ENCODE measurements at regions not wholly inside any gene's neighbourhood (a gene's known extent, or its start where the extent isn't known, plus 50 kb on each side); places are given as distances from the start of the nearest gene placed in this dataset.

GRCh38 chr6:90807791-90808701 is 221.2 kb upstream of the MAP3K7 start:
- DNase-seq = no peak

DNA sequence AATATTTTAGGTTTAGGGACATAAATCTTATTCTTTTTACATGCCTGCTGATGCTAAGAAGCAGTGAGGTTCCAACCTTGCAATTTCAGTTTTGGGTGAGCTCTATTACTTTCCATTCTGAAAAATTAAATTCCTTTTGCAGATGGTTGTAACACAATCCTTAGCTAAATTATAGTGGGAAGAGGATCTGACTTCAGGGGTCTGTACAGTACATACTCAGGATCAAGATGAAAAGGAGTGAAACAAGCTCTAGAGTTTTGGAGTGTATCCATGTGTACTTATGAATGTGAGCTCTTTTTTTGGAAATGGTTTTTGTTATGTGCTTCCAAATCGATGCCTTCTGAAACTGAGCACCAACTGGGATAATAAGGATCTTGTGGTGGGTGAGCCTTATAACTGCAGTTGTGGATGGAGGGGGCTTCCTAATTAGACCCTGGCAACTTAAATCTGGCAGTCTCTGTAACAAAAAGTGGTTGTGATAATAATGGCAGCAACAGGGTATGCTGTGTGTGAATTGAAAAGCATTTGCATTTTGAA is 218.8 kb upstream of the MAP3K7 start:
- no peak for DNase-seq

DNA sequence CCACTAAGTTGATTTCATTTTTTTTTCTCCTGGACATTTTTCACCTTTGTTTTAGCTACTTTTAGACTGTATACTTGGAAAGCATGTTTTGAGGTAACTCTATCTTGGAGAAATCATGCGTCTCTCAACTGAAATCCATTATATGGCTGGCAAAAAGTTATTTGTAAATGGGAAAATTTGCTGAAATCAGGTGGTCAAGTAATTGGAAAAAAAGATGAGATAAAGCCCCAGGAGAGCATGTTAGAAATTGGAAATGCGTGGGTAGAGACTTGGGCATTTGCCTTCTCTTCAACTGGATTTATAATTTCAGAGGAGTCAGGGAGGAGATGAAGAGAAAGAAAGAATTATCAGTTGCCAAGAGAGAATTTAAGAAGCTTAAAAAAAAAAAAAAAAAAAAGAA is 217.1 kb upstream of the MAP3K7 start:
- no peak for DNase-seq

DNA sequence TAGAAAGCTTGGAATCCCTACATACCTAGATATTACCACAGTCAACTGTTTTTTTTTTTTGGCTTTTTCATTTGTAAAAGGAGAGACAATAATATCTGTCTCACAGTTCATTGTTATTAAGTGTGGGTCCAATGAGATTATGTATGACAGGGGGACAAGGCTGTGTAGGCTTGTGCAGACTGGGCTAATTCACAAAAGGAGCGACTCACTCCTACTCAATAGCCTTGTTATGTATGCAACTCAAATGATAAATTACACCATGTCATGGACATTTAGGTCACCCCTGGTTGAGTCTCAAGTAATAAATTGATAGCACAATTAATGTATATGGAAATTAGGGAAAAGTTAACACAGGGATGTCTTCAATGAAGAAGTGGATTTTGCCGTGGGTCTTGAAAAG is 208.2 kb upstream of the MAP3K7 start:
- no peak for DNase-seq

GRCh38 chr6:90793771-90794170 is 206.9 kb upstream of the MAP3K7 start:
- DNase-seq = no peak

DNA sequence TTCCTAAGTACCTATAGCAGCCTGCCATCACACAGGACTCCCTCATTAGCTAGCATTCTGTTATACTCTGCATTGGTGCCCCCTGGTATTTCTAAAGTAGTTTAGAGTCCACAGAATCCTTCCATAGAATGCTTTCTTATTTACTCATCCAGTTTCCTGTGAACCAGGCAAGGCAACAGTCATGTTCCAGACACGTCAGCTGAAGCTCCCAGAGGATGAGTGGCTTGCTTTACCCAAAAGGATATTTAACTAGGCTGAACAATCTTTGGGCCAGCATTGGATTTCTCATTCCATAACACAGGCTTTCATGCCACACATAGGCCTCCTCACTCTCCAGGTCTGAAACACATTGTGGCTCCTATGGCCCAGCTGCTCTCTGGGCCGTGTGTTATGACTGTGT is 203.8 kb upstream of the MAP3K7 start:
- no peak for DNase-seq

DNA sequence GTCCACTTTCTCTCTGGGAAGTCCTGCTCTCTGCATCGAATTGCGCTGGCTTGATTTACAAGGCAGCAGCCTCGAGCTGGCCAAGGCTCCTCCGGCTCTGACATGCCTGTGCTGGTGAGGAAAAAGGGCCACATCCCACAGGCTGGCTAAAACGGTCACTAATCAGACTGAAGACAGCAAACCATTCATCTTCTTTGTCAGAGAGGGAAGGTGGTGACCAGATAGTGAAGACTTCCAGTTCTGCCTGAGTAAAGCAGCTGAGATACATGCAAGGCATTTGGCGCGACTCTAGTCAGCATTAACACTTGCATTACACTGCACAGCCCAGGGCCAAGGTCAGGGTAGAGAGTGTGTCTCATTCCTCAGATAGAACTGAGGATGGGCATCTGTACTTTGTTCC is 203.2 kb upstream of the MAP3K7 start:
- DNase-seq = no peak

- no peak for DNase-seq
Observed at GRCh38 chr6:90788781-90789180, 201.9 kb upstream of the MAP3K7 start.

GRCh38 chr6:90787446-90787845 is 200.6 kb upstream of the MAP3K7 start:
- peak; percentile 25 for DNase-seq

DNA sequence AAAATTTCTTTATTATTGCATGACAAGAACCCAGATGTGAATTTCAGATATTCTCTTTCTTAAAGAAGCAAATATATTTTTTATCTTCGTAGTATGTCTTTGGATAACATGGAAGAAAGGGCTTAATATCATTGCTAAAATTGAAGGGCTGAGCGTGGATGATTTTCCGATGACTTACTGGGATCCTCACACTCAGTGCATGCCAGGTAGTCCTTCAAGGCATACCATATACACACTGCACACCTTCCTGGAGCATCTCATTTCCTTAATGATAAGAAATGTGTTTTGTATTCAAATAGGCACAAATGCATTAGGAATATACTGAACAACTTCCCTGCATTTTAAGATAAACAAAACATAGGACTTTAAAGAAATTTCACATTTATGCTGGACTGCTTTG is 193.9 kb upstream of the MAP3K7 start:
- no peak for DNase-seq

DNA sequence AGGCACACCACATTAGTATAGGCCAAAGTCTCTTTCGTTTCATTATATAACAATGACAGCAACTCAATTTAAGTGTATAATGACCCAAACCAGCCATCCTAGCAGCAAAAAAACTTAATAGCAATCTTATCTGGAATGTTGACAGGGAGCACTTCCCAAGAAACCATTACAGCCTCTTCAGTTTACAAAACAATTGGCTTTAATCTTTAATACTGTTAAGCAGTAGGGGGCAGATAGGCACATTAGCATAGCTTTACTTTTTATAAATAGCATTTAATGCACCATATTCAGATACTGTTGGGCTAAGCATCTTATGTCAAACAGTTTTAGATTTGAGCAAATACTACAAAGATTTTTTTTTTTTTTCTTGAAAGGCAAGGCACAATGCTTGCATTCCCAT is 193.3 kb upstream of the MAP3K7 start:
- DNase-seq = no peak

- DNase-seq = no peak
Observed at GRCh38 chr6:90778417-90779203, 191.7 kb upstream of the MAP3K7 start.

DNA sequence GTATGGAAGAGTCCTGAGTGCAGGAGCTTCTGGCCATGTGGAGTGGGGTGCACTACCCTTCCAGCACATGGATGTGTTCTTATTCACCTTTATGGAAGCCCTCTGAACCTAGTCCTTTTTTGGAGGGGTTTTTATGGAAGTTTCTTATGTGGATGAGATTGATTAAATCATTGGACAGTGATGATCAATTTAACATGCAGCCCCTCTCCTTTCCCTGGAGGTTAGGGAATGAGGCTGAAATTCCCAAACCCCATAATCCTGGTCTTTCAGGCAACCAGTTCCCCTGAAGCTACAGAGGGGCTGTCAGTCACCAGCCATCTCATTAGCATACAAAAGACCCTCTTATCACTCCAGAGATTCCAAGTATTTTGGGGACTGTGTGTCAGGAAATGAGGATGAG is 183.9 kb upstream of the MAP3K7 start:
- DNase-seq = no peak

GRCh38 chr6:90765895-90766294 is 179.0 kb upstream of the MAP3K7 start:
- no peak for DNase-seq

DNA sequence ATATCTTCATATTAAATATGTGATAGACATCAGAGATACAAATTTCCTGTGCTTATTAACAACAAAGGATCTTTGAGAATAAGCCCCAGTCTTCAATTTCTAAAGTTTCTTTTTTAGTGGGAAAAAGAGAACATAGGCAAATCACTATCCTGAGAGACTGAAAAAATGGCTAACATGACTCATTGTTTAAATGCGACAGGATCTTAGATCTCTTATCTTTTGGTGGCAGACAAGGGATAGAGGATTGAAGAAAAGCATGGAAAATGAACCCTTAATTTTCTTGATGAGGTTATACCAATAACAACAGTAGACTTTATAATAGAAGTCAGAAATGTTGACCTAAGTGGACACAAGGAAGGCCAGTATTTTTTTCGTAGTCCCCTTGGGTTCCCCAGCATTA is 178.6 kb upstream of the MAP3K7 start:
- DNase-seq = no peak

GRCh38 chr6:90764001-90764400 is 177.1 kb upstream of the MAP3K7 start:
- no peak for DNase-seq

DNA sequence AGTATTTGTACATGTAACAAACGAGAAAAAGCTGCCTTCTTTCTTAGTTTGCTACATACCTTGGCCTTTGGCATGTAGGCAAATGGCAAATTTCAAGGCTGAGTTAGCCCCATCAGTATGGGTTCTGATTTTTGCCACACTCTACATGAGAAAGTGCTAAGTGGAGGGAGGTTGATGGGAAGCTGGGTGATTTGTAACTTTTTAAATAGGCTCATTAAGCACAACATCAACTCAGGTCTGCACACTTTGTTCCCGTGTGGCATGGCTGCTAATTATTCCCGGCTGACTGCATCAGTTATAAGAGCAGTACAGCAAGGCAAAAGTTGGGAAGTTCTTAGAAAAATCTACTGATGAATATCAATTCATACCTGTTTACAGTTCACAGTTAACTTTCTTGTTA is 172.8 kb upstream of the MAP3K7 start:
- DNase-seq = no peak

DNA sequence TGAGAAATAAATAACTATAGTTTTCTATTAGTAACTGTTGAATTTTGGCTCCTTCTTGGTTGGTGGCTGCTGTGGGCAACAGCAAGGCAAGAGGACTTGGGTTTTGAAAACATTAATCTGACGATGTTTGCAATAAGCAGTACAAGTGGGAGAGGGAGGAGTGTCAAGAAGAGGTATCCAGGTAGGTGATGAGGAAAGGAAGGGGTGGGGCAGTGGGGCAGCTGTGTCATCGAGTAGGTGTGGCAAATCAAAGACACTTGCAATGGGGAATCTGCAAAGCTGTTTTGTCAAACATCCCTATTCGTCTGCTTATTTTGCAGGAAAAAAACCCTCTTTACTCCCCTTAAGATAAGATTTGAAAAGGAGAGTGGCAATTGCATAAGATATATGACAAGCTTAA is 171.9 kb upstream of the MAP3K7 start:
- no peak for DNase-seq

DNA sequence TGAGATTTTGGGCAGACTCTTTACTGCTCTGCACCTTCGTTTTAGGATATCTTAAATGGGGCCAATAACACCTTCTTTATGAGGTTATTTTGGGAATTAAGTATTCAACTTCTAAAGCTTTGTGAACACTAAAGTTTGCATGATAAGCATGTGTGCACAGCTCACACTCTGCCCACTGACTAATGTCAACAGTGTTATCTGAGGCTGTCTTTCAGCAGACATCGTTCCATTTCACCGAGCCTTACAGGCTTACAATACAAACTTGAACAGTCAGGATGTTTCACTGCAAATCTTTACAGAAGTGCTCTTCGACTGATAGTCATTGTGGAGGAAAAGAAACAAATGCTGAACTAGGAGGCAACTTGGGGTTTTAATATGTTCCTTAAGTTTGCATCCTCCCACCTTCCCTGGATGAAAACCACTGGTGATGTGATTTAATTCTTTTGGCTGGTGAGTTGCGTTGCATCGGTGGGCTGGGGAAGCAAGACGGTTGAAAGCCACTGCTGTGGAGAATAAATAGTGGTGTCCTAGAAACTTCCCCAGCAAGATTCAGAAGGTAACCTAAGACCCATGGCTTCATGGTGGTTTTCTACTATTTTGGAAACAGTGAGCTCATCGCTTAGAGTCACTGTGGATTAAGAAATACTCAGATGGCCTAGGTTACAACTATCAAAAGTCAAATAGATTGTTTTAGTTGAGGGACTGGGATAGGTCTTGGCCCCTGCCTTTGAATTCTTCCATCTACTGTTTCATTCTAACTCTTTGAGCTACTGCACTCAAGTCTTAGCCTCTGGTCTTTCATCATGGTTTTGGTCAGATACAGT is 167.2 kb upstream of the MAP3K7 start:
- DNase-seq = no peak

DNA sequence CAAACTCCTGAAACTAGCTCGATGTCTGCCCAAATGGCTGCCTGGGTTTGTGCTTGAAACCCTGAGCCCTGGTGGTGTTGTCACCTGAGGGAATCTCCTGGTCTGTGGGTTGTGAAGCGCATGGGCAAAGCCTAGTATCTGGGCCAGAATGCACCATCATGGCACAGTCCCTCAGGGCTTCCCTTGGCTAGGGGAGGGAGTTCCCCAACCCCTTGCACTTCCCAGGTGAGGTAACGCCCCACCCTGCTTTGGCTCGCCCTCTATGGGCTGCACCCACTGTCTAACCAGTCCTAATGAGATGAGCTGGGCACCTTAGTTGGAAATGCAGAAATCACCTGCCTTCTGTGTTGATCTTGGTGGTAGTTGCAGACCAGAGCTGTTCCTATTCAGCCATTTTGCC is 152.9 kb upstream of the MAP3K7 start:
- no peak for DNase-seq

GRCh38 chr6:90739339-90739738 is 152.5 kb upstream of the MAP3K7 start:
- no peak for DNase-seq

DNA sequence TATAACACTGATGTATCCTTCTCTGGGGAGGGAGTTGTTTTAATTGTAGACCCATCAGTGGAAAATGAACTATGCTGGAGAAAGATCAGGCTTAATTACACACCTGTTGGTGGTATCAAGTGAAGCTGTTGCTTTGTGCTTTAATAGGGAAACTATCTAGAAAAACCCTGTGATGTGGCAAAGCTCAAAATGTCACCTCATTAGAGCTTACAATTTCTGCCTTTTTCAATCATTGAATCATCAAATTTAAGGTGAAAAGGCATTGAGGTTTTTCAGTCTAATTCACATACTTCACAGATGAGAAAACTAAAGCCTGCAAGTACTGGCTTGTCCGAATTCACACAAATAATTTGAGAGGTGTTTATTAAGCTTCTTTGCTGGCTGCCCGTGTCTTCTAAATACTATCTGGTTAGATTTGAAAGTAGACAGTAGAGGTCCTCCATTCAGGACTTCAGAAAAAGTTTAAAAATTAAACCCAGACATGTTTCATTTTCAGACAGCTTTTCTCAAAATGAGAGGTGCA is 143.3 kb upstream of the MAP3K7 start:
- DNase-seq = no peak

DNA sequence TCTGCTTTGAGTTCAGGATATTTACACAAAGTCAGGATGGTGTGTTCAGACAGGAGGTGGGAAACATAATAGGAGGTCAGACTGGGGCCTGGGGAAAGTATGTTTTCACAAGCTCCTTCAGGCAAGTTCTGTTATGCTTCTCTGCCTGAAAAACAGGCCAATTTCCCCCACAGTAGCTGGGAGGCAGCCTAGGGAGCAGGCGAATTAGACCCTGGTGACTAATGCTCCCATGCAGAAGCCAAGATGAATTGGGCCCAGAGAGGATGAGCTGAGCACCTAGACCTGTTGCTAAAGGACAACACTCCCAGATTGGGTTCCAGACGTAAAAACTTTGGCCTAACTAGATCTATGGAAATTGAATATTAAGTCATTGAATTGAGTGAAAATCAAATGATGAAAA is 142.2 kb upstream of the MAP3K7 start:
- no peak for DNase-seq
